ENCODE measurements at regions not wholly inside any gene's neighbourhood (a gene's known extent, or its start where the extent isn't known, plus 50 kb on each side); places are given as distances from the start of the nearest gene placed in this dataset.

DNA sequence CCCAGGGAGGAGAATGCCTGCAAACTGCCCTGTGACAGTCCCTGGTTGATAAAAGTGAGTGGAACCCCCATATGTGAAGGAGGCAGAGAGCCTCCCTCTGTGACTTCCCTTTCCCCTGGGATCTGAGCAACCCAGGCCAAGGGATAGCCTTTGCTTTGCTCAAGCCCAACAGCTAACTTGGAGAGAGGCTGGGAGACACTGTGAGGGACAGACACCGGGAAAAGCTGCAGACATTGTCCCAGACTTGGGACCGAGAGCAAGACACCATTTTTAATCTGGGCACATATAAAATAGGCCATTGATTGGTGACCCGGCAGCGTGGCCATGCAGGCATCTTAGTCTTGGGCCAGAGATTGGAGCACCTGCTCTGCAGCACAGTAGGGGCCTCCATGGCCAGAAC is 96.1 kb upstream of the SALL3 start:
- H3K4me3 Mint-ChIP-seq (ENCODE audit: unreplicated experiment), result no peak overlapping the region
- CTCF ChIA-PET, result interaction anchor here (0.6 kb wide), 2 partner anchors 139 to 193 kb away, joined by 3 to 4 read pairs; no protein-coding TSS in a partner anchor
- DNase-seq (ENCODE audit: unreplicated experiment), result no peak
- H3K27ac Mint-ChIP-seq (ENCODE audit: low read depth, unreplicated experiment), result no peak overlapping the region
- no peaks in the 10 kb centered on the region for H3K4me1 Mint-ChIP-seq (ENCODE audit: insufficient read depth, unreplicated experiment)
- no TSS peak for BruUV-seq (replicated peaks)
- POLR2A ChIA-PET, result no interaction called here
- TF ChIP-seq CTCF (IDR thresholded peaks at IDR 0.05; ENCODE audit: unreplicated experiment), result no peak
- intact Hi-C loops (cut with micrococcal nuclease), result no loop called here
- H3K27me3 Mint-ChIP-seq (ENCODE audit: insufficient read depth, unreplicated experiment), result no peaks in the 10 kb centered on the region
- no peaks in the 10 kb centered on the region for H3K36me3 Mint-ChIP-seq (ENCODE audit: insufficient read depth, unreplicated experiment)
- peaks cover 27% of the 10 kb centered on the region for H3K9me3 Mint-ChIP-seq (ENCODE audit: unreplicated experiment)

DNA sequence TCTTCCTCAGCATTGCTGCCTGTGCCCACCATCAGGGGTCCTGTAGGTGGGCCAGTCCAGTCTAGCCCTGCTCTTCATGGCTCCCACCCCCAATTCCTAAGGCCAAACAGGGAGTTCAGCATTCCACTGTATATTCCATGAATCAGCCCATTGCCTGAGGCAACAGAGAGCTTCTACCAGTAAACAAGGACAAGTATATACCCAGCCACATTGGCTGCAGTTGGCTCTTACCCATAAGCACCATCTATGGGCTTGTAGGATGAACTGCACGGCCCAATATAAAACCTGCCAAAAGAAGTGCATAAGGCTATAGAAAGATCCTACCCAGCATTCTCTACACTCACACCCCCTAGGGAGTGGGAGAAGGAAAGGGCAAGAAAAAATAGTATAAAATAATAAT is 95.1 kb upstream of the SALL3 start:
- no peak for TF ChIP-seq CTCF (IDR thresholded peaks at IDR 0.05; ENCODE audit: unreplicated experiment)
- Mint-ChIP-seq H3K27me3 (ENCODE audit: insufficient read depth, unreplicated experiment) (no peaks in the 10 kb centered on the region), H3K27ac (ENCODE audit: low read depth, unreplicated experiment) (no peak overlapping the region), H3K4me3 (ENCODE audit: unreplicated experiment) (no peak overlapping the region), H3K36me3 (ENCODE audit: insufficient read depth, unreplicated experiment) (peaks cover 6% of the 10 kb centered on the region), H3K9me3 (ENCODE audit: unreplicated experiment) (peaks cover 30% of the 10 kb centered on the region), H3K4me1 (ENCODE audit: insufficient read depth, unreplicated experiment) (no peaks in the 10 kb centered on the region)
- ChIA-PET CTCF (no interaction called here), POLR2A (interaction anchor here (0.7 kb wide), 1 partner anchor 631 kb away, joined by 3 read pairs; no protein-coding TSS in a partner anchor)
- intact Hi-C loops (cut with micrococcal nuclease), result no loop called here
- no peak for DNase-seq (ENCODE audit: unreplicated experiment)
- BruUV-seq (replicated peaks), result no TSS peak

DNA sequence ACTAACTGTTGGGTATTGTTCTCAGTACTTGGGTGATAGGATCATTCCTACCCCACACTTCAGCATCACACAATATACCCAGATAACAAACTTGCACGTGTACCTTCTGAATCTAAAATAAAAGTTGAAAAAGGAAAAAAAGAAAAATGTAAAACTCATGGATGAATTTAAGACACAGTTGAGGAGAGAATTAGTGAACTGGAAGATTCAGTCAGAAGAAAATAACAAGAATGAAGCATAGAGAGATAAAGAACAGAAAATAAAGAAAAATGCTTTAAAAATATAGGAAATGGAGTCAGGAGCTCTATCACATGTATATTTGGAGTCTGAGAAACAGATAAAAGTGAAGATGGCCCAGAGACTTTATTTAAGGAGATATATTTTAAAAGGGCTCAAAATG is 90.4 kb upstream of the SALL3 start:
- Mint-ChIP-seq H3K9me3 (ENCODE audit: unreplicated experiment) (peaks cover 39% of the 10 kb centered on the region), H3K27ac (ENCODE audit: low read depth, unreplicated experiment) (no peak overlapping the region), H3K4me1 (ENCODE audit: insufficient read depth, unreplicated experiment) (no peaks in the 10 kb centered on the region), H3K27me3 (ENCODE audit: insufficient read depth, unreplicated experiment) (no peaks in the 10 kb centered on the region), H3K36me3 (ENCODE audit: insufficient read depth, unreplicated experiment) (peaks cover 6% of the 10 kb centered on the region), H3K4me3 (ENCODE audit: unreplicated experiment) (no peak overlapping the region)
- CTCF ChIA-PET, result interaction anchor here (1.3 to 1.5 kb wide), 2 partner anchors 10 to 14 kb away, joined by 3 read pairs; no protein-coding TSS in a partner anchor
- BruUV-seq (replicated peaks), result no TSS peak
- TF ChIP-seq CTCF (IDR thresholded peaks at IDR 0.05; ENCODE audit: unreplicated experiment), result no peak
- DNase-seq (ENCODE audit: unreplicated experiment), result no peak
- POLR2A ChIA-PET, result no interaction called here
- intact Hi-C loops (cut with micrococcal nuclease), result no loop called here

GRCh38 chr18:78890388-78890787 is 89.2 kb upstream of the SALL3 start:
- Mint-ChIP-seq H3K9me3 (ENCODE audit: unreplicated experiment) (peaks cover 45% of the 10 kb centered on the region), H3K27ac (ENCODE audit: low read depth, unreplicated experiment) (no peak overlapping the region), H3K4me3 (ENCODE audit: unreplicated experiment) (no peak overlapping the region), H3K36me3 (ENCODE audit: insufficient read depth, unreplicated experiment) (peaks cover 6% of the 10 kb centered on the region), H3K27me3 (ENCODE audit: insufficient read depth, unreplicated experiment) (no peaks in the 10 kb centered on the region), H3K4me1 (ENCODE audit: insufficient read depth, unreplicated experiment) (no peaks in the 10 kb centered on the region)
- intact Hi-C loops (cut with micrococcal nuclease), result no loop called here
- ChIA-PET POLR2A (no interaction called here), CTCF (interaction anchor here (0.7 to 1.3 kb wide), 2 partner anchors 11 to 529 kb away, joined by 3 read pairs; no protein-coding TSS in a partner anchor)
- no TSS peak for BruUV-seq (replicated peaks)
- no peak for TF ChIP-seq CTCF (IDR thresholded peaks at IDR 0.05; ENCODE audit: unreplicated experiment)
- DNase-seq (ENCODE audit: unreplicated experiment), result no peak

Data from MCF 10A (cell line).